Hematopoietic multipotent progenitor cell treated with erythropoietin and hydrocortisone succinate and interleukin-3 and kit ligand, for 17 days (in vitro differentiated cells): ENCODE measurements at regions not wholly inside any gene's neighbourhood (a gene's known extent, or its start where the extent isn't known, plus 50 kb on each side); places are given as distances from the start of the nearest gene placed in this dataset.
"Not testable (repeated sequence)": the region's sequence is repeated elsewhere in the genome, so short reads cannot be mapped to it uniquely, and the experiment has no call there.

Experiments used
- DNase-seq: peaks from one replicate; pipeline ENCODE4 v3.0.0-alpha.2; 2015; ENCODE audit warnings: low spot score

DNA sequence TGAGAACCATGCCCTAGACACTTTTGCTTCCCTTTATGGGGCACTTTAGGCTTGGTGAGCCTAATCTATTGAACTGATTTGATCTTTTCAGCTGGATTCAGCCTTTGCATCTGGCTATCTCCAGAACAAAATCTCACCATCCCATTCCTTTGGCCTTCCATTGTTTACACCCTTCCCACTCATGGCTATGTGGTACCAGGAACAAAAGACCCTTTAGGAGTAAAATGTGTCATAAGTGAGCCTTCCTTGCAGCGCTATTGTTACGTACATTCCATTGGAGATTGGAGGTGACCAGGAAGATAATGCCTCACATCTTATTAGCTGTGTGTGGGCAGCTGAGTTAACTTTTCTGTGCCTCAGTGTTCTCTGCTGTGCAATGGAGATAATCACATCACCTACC is 188.4 kb downstream of the SATB1 start:
- DNase-seq = no peak

DNA sequence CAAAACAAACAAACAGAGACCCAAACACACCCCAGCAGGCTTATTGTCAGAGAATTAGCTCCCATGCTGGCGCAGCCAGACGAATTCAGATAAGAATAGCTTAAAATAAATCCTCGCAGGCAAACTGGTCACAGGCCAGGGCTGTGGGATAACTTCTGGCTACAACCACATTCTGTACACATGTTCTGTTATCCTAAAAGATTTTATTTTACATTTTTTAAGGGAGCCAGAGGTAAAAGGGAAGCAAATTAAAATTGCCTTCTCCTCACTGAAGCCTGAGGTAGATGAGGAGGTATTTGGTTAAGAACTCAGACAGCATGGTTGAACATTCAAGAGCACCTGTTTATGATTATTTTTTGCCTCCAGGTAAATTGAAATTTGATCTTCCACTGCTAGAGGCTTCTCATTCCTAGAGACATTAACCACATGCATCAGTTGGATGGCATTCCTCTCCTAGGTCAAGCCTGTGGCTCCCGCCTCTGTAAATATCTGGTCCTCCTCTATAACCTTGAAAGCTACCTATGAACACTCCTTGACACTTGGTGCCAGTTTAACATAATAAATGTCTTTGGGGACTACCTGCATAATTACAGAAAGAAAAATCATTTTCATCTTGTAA is 190.3 kb downstream of the SATB1 start:
- DNase-seq = no peak

DNA sequence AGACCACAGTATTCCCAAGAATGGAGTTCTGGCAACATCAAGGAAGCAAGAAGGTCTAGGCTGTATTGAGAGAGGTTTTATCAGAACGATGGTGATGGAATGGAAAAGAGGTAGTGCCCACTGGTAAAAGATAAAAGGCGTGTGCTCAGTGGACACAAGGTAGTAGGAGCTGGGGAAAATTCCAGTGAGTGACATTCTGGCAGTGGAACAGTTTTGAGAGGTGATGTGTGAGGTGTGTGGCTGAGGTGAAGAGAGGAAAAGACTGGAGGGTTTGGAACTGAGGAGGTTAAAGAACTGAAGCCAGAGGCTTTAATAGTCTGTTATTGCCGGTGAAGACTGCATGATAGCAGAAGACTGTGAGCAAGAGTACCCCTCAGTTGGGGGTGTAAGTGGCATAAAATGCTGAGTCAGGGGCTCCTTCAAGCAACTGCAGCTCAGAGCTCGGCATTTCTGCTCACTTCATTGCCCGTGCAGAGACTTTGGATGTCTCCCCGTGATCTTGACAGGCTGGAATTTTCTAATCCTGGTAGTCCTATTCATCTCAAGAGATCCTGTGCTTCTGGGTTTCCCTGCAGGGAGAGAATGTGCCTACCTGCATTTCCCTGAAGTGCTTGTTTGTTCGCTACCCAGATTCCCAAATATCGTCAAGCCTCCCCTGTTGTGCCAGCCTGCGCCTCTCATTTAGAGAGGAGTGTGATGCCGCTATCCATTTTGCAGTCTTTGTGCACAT is 191.0 kb downstream of the SATB1 start:
- DNase-seq = no peak

DNA sequence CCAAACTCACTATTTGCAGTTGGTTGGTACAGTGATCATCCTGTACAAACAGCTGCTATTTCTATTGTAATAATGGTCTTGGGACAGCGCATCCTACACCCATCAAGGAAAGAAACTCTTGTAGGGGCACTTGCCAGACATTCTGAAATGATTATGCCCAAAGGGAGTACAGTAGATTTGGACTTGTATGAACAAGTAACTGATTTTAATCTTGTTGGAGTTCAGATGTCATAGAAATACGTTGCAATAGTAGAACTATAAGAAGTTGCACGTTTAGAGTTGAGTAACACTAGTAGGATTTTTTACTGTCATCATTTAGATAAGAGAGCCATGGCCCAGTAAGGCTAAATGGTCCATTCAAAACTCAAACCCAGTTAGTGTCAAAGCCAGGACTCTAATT is 192.8 kb downstream of the SATB1 start:
- DNase-seq = no peak

DNA sequence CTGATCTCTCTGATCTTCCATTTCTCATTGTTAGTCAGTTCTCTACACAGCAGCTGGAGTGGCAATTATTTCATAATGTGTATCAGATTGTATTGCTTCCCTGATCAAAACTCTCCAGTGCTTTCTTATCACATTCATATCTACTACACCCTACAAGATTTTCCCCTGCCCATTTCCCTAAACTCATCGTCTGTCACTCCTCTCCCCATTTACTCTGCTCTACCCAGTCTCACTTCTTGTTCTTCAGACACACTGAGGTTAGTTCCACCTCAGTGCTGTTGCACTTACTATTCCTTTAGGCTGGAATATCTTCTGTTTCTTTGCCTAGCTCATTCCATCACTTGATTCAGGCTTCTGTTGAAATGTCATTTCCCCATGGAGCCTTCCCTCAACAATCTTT is 197.1 kb downstream of the SATB1 start:
- no peak for DNase-seq

DNA sequence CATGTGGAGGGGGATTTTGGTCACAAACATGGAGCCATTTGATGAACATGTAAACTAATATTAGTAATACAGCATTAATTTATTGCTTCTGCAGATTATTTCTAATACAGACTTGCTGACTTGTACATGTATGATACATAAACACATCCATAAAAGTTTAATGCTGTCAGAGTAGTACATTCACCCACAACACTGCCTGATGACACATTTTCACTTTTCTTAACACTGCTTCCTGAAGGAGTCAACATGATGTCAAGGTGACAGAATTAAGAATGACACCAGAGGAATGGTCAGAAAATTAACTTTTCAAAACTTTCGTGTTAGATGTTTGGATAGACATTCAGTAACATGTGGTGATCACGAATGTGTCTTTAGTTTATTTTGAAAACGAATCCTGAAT is 199.4 kb downstream of the SATB1 start:
- no peak for DNase-seq

DNA sequence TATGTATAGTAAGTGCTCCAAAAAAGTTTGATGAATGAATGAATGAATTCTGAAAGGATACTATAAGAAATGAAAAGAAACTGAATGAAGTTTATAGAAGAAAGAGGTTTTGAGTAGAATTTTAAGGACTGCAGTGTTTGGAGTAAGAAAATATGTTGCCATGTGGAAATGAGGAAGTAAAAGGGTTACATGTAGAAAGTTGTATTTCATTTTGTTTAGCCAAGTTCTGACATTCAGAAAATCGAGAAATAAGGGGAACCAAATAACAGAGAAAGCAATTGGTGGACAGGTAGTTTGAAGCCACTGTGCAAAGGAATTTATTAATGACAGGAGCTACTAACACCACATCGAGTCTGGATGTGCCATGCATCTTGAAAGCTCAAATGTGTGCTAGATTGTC is 200.7 kb downstream of the SATB1 start:
- no peak for DNase-seq

DNA sequence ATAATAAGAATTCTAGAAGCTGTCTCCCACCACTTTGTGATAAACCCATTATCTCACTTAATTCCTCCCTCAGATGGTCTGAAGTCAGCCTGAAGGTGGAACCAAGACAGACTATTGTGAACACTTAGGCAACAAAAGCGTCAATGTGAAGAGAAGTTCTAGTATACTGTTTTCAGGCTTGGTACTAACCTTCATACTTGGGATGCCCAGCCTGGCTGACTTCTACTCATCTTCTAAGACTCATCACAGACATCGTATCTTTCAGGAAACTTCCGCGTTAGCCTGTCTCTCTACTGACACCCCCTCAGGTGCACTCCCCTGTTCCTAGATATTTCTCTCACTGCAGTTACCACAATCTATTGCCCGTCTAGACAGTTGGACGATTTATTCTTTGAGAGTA is 201.2 kb downstream of the SATB1 start:
- DNase-seq = no peak

DNA sequence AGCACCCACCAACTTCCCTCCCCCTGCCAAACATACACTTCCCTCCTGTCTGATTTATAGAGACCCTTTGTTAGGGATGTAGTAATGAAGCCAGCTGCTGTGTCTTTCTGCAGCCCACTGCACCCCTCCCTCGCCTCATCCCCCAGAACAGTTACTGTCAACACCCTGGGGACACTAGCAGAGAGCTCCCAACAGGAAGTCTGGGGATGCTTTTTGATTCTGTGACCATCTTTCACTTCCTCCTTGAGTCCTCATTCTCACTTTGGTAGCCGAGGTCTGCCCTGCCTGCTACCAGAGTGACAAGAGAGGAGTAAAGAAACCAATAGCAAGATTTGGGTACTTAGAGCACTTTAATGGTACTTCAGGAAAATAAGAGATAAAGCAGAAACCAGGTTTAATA is 201.6 kb downstream of the SATB1 start:
- DNase-seq = no peak

DNA sequence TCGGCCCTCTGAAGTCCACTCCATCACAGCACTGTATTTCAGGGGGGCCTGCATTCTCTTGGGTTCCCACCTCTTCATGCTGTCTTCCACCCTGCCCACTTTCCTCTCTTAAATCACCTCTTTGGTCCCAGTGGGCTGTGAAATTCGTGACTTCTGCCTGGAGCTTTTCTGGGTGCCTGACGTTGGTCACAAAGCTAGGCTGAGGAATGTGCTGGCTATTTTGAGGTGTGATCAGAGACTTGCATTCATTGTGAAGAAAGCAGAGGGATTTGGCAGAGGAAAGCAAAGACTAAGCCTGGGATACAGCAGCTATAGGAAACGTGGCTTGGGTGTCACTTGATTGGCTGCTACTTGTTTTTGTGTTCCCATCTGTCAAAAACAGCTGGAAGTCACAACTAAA is 202.5 kb downstream of the SATB1 start:
- DNase-seq = no peak

DNA sequence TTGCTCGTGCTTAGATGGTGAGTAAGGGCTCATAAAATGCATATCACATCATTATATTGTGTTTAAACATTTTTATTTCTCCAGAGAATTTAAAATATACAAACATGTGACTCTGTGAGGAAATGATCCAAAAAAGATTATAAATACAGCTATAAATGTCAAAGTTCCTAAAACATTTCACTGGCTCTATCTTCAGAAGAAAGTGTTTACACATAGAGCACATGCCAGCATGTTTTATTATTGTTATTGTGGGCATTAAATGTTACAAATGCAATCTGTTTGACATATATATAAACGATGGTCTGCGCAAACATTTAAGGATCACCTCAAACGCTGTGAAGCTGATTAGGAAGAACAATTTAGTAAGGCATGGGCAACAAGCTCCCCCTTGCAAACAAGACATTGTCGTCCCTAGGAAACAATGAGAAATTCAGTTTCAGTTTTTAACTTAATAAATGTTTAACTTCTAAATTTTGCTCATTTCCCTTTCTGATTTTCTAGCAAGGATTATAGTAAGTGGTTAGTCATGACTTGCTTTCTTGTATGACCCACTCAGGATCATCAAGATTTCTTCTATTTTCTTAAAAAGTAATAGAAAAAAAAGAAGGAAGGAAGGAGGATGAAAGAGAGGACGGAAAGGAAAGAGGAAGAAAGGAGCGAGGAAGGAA is 207.5 kb downstream of the SATB1 start:
- DNase-seq = no peak

DNA sequence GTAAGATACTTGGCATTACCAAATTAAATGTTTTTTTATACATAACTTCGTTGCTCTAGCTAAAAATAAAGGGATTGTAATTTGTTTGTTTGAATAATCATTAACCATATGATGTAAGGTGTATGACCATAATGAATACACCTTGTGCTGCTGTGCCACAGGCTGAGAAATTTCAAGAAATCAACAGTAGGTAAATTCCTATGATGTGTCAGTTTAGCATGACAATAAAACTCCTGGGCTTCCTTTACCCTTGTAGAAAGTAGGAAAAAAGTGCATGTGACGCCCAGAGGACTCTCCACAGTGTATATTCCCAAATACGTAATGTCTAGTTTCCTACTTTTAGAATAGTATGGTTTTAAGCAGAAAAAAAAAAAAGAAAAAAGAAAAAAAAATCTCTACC is 208.1 kb downstream of the SATB1 start:
- no peak for DNase-seq

DNA sequence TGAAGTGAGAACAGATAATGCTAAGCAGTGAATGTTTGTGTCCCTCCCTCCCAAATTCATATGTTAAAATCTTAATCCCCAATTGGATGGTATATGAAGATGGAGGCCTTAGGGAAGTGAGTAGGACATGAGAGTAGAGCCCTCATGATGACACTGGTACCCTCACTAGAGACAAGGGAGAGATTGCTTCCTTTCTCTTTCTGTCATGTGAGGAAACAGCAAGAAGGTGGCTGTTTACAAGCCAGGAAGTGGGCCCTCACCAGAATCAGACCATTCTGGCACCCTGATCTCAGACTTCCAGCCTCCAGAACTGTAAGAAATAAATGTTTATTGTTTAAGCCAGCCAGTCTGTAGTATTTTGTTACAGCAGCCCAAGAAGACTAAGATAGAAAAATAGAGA is 209.5 kb downstream of the SATB1 start:
- DNase-seq = no peak

DNA sequence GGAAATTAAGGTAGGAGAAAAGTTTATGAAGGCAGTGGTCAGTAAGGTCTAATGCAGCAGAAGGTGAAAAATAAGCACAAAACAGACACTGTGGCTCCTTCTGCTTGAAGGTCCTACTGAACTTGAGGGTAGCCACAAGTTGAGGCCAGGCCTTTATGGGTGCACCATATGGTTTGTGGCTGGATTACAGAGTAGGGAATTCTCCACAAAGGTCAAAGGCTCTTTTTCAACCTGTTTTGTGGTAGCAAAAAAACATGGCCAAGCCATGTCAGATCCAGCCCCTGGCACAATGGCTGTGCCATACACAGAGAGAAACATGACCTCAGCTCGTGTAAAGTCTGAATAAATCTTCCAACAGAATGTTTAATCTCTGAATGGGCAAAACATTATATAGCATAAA is 214.0 kb downstream of the SATB1 start:
- no peak for DNase-seq

DNA sequence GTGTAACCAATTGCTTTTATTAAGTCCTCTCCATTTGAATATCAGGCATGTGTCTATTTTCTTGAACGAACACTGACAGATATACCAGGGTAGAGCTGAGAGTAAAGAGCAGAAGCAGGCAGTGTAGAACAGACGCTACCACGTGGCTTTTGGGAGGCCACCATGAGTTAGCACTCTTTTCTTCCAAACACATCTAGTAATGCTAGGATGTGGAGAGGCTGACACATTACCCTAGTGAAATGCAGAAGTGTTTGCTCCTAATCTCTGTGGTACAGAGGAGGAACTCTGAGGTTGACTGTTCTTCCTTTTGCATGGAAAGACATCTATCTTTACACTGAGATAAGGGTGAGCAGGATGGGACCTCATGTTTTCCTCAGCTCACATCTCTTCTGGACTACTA is 216.3 kb downstream of the SATB1 start:
- no peak for DNase-seq

DNA sequence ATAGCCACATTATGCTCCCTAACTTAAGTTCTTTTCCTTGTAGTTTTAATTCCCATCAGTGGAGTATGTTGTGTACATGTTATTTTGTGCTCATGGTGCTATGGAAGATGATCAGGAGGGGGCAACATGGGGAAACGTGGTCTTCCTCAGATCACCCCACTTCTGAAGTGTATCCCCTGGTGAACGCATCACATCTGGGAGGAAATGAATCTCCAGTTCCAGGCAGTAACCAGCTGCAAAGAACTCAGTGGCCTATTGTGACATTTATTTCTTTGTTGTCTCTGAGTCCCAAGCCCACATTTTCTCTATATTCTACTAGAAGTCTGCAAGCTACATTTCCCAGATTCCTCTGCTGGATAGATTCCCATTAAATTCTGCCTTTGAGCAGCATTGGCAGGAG is 217.0 kb downstream of the SATB1 start:
- DNase-seq = no peak

DNA sequence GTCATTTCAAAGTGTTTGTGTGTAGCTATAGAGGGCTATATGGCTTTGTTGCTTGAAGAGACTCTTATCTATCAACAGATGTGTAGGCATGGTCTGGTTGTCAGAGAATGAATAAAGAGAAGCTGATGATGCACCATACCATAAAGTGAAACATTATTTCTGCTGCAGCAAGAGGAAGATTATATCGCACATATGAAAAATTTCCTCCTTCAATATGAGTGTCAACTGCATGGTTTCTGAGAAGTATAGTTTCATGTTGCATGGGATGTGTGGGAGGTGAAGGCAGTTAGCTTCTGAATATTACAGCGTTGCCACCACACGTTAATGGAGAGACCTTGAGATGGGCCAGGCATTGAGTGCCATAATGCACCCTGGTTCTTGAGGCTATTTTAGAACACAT is 217.9 kb downstream of the SATB1 start:
- DNase-seq = no peak

DNA sequence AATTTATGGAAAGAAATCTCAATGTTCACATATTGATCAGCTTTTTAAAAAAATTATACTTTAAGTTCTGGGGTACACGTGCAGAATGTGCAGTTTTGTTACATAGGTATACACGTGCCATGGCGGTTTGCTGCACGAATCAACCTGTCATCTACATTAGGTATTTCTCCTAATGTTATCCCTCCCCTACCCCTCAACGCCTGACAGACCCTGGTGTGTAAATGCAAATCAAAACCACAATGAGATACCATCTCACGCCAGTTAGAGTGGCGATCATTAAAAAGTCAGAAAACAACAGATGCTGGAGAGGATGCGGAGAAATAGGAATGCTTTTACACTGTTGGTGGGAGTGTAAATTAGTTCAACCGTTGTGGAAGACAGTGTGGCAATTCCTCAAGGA is 219.4 kb downstream of the SATB1 start:
- DNase-seq = not testable (repeated sequence)

DNA sequence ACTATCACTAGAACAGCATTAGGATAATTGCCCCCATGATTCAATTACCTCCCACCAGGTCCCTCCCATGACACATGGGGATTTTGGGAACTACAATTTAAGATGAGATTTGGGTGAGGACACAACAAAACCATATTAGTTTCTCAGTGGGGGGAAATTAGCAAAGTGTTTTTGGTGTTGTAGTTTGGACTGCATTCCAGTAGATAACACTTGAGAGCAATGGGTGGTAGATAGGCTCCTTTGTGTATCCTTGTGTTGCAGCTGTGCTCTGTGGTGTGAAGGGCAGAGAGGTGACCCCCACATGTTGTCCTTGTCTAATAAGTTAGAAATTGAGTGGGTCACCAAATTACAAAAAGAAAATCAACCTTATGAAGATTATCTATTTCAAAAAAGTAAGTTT is 223.8 kb downstream of the SATB1 start:
- DNase-seq = no peak

DNA sequence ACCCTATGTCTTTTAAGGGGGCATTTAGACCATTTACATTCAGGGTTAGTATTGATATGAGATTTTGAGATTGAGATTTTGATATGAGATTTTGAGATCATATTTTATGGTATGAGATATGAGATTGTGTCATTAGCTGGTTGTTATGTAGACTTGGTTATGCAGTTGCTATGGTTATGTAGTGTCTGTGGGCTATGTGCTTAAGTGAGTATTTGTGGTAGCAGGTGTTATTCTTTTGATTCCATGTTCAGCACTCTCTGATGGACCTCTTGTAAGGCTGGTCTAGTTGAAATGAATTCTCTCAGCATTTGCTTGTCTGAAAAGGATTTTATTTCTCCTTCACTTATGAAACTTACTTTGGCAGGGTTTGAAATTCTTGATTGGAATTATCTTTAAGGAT is 225.4 kb downstream of the SATB1 start:
- DNase-seq = no peak

DNA sequence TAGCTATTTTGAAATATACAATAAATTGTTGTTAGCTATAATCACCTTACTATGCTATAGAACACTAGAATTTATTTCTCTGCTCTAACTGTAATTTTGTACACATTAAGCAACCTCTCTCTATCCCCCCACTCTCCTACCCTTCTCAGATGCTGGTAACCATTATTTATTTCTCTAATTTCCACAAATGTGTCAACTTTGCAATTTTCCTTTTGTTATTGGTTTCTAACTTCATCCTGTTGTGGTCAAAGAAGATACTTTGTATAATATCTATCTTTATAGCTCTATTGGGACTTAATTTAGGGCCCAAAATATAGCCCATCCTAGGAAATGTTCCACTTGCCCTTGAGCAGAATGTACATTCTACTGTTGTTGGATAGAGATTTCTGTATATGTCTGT is 229.3 kb downstream of the SATB1 start:
- no peak for DNase-seq

DNA sequence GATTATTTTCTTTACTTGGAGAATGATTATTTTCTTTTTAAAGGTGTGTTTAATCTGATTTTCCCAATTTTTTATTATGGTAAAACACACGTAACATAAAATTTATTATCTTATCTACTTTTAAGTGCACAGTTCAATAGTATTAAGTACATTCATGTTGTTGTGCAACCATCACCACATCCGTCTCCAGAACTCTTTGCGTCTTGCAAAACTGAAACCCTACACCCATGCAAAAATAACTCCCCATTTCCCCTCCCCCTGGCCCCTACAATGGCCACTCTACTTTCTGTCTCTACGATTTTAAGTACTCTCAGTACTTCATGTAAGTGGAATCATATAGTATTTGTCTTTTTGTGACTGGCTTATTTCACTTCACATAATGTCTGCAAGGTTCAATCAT is 230.7 kb downstream of the SATB1 start:
- DNase-seq = no peak

DNA sequence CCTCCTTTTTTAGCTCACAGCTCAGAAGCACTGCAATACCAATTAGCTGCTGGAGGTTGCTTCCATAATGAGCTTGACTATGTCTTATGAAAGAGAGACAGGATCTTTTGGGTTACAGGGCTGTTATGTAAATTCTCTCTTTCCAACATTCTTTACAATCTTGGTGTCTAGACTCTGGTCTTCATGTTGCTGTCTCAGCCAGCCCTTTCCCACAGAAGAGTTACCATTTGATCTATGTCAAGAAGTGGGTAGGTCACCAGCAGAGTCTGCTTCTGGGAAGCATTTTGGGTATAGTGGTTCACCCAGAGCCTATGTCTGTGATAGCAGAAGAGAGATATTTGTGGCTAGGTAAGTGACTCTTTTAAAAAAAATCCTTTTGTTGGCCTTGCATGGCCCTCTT is 234.5 kb downstream of the SATB1 start:
- DNase-seq = no peak
